VCaP (cell line): ENCODE measurements at regions not wholly inside any gene's neighbourhood (a gene's known extent, or its start where the extent isn't known, plus 50 kb on each side); places are given as distances from the start of the nearest gene placed in this dataset.

ENCODE experiments used
- H3K27ac ChIP-seq: fragments of 450-650 bp; 2 replicates; pipeline ENCODE4 v1.5.1; 2017
- TF ChIP-seq, protein P1 (sequence below): fragments of 450-650 bp; conservative IDR thresholded peaks from 2 replicates; pipeline ENCODE4 v1.5.1; 2017; ENCODE audit warnings: mild to moderate bottlenecking, moderate library complexity

- no peak overlapping the region for H3K27ac ChIP-seq
- TF ChIP-seq, protein P1, sequence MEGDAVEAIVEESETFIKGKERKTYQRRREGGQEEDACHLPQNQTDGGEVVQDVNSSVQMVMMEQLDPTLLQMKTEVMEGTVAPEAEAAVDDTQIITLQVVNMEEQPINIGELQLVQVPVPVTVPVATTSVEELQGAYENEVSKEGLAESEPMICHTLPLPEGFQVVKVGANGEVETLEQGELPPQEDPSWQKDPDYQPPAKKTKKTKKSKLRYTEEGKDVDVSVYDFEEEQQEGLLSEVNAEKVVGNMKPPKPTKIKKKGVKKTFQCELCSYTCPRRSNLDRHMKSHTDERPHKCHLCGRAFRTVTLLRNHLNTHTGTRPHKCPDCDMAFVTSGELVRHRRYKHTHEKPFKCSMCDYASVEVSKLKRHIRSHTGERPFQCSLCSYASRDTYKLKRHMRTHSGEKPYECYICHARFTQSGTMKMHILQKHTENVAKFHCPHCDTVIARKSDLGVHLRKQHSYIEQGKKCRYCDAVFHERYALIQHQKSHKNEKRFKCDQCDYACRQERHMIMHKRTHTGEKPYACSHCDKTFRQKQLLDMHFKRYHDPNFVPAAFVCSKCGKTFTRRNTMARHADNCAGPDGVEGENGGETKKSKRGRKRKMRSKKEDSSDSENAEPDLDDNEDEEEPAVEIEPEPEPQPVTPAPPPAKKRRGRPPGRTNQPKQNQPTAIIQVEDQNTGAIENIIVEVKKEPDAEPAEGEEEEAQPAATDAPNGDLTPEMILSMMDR: no peak
Observed at GRCh38 chr3:115502128-115502527, 121.2 kb upstream of the GAP43 start.

DNA sequence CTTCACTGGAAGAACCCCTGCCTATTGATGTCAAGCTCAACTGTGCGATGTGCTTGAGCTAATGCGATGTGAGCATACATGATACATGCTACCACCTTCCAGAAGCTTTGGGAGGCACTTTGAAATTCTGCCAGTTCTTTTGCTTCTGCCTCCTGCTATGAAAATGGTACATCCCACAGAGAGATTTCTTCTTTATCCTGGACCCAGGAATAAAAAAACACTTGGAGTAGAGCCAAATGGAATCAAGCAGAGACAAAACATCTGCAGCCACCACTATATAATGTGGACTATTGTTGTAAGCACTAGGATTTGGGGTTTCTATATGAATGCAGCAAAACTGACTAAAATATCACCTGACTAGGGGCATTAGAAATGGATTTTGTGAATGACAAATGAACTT lies 119.9 kb upstream of the GAP43 start:
- TF ChIP-seq, protein P1: no peak

DNA sequence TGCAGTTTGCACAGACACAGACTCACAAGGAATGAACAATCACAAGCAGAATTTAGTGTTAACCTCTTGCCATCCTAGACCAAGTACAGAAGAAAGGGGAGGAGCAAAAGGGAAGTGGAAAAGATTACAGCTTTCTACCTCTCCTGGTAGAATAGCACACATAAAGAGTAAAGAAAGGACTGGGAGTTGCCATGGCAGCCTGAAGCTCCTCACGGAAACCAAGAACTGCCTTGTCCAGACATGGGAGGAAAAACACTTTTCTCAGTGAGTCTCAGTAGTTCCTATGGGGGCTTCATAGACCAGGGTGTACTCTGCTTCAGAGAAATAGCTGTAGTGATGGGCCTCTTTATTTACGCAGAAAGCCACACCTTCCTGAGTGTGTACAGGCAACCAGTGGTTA lies 114.7 kb upstream of the GAP43 start:
- H3K27ac ChIP-seq: no peak overlapping the region
- TF ChIP-seq, protein P1: no peak

More for the DNA sequence above, 119.9 kb upstream of the GAP43 start:
- no peak overlapping the region for H3K27ac ChIP-seq

- no peak overlapping the region for H3K27ac ChIP-seq
- TF ChIP-seq, protein P1: no peak
Observed at GRCh38 chr3:115512565-115513415, 110.5 kb upstream of the GAP43 start.

GRCh38 chr3:115513416-115513800 lies 109.9 kb upstream of the GAP43 start:
- H3K27ac ChIP-seq: no peak overlapping the region
- TF ChIP-seq, protein P1: no peak

GRCh38 chr3:115517457-115518050 lies 105.8 kb upstream of the GAP43 start:
- no peak overlapping the region for H3K27ac ChIP-seq
- TF ChIP-seq, protein P1: no peak

- H3K27ac ChIP-seq: no peak overlapping the region
- TF ChIP-seq, protein P1: no peak
Observed at GRCh38 chr3:115518100-115518852, 105.0 kb upstream of the GAP43 start.
